Spleen (tissue), 11 donors: ENCODE measurements at regions not wholly inside any gene's neighbourhood (a gene's known extent, or its start where the extent isn't known, plus 50 kb on each side); places are given as distances from the start of the nearest gene placed in this dataset.
"Not testable (repeated sequence)": the region's sequence is repeated elsewhere in the genome, so short reads cannot be mapped to it uniquely, and the experiment has no call there.

ENCODE experiments used
- DNase-seq: peaks from one replicate; pipeline ENCODE4 v3.0.0-alpha.2; 2020
- H3K27ac ChIP-seq, 8 donors: fragments of 200-600 bp; sonication (generic) in 7 of 8; 1 replicate in 4 of 8; 2 replicates in 4 of 8; pipeline versions ENCODE4 v1.5.0 to v1.8.0; 2016 to 2021; ENCODE audit warnings: inconsistent platforms in 4 of 8, mild to moderate bottlenecking in 4 of 8, moderate library complexity in 1 of 8
- H3K27me3 ChIP-seq, 7 donors: fragments of 200-600 bp; sonication (generic) in 6 of 7; replicated peaks in 1 of 7; 1 replicate in 4 of 7; 2 replicates in 3 of 7; pipeline versions ENCODE4 v1.5.0 to v1.8.0; 2016 to 2021; ENCODE audit warnings: inconsistent platforms in 3 of 7, mild to moderate bottlenecking in 1 of 7
- H3K36me3 ChIP-seq, 6 donors: fragments of 200-600 bp; sonication (generic) in 5 of 6; 1 replicate in 4 of 6; 2 replicates in 2 of 6; pipeline versions ENCODE4 v1.5.0 to v1.8.0; 2016 to 2021; ENCODE audit warnings: inconsistent platforms in 2 of 6
- H3K4me1 ChIP-seq, 6 donors: fragments of 200-600 bp; sonication (generic) in 5 of 6; 1 replicate in 3 of 6; 2 replicates in 3 of 6; pipeline versions ENCODE4 v1.5.0 to v1.8.0; 2016 to 2021; ENCODE audit warnings: inconsistent platforms in 3 of 6
- H3K4me3 ChIP-seq, 8 donors: fragments of 200-600 bp; sonication (generic) in 7 of 8; 1 replicate in 4 of 8; 2 replicates in 4 of 8; pipeline versions ENCODE4 v1.5.0 to v1.8.0; 2016 to 2021; ENCODE audit warnings: inconsistent platforms in 4 of 8, mild to moderate bottlenecking in 4 of 8, moderate library complexity in 2 of 8
- H3K9me3 ChIP-seq, 8 donors: fragments of 200-600 bp; sonication (generic) in 7 of 8; 1 replicate in 4 of 8; 2 replicates in 4 of 8; pipeline versions ENCODE4 v1.5.0 to v1.8.0; 2016 to 2021; ENCODE audit warnings: inconsistent platforms in 4 of 8
- CTCF ChIP-seq, 11 experiments: fragments of 200-600 bp in 7 of 11; fragments of 450-650 bp in 4 of 11; sonication (generic) in 4 of 11; IDR thresholded peaks in 8 of 11; conservative IDR thresholded peaks in 3 of 11; 1 replicate in 7 of 11; 2 replicates in 4 of 11; pipeline versions ENCODE4 v1.4.0 to v1.8.0; 2016 to 2021; ENCODE audit warnings: antibody characterized with exemption in 11 of 11, inconsistent platforms in 4 of 11, mild to moderate bottlenecking in 1 of 11
- POLR2A ChIP-seq, 3 donors: fragments of 450-650 bp; IDR thresholded peaks; one replicate each; pipeline ENCODE4 v1.5.1; 2017; ENCODE audit warnings: antibody characterized with exemption in 3 of 3, mild to moderate bottlenecking in 1 of 3
- POLR2AphosphoS5 ChIP-seq, 3 donors: sonication (generic); formaldehyde crosslinking; IDR thresholded peaks; one replicate each; pipeline ENCODE4 v1.5.1; 2017; ENCODE audit warnings: antibody characterized with exemption in 3 of 3
- WGBS, 5 donors: extraction: QIAGEN DNeasy Blood & Tissue Kit in 3 of 5; methylation state at CpG; one replicate each; pipeline versions ENCODE4 v1.1.5 to v1.1.7; 2013 to 2018; 5-methylcytosine and 5-hydroxymethylcytosine counted together
- intact Hi-C: fragments of 100-400 bp; cut with DNase I; formaldehyde crosslinking; loops from one replicate; pipeline ENCODE4 v1.15.0; 2023; ENCODE audit warnings: low total_unique reads
- donor health status: healthy with polysubstance abuse.
- donor health status: DM: no; HTN: no; CAD: no; lungs with moderate emphysema.
- donor health status: DM: no; HTN: no; CAD: no.
- donor health status: Bipolar disorder and iron deficiency.
- donor health status: healthy.
- donor health status: DM: no; HTN: no; CAD: no.
- donor health status: DM: yes; HTN: yes; CAD: no.

- intact Hi-C loops = no loop called here
- H3K9me3 ChIP-seq = no peaks in the 10 kb centered on the region
- no peaks in the 10 kb centered on the region for H3K4me1 ChIP-seq
- no peaks in the 10 kb centered on the region for H3K36me3 ChIP-seq
- no peak for DNase-seq
- WGBS, 5 donors = 75 to 88% (median 86%) methylated on average over 1 of the region's 1 CpG
- H3K27me3 ChIP-seq = no peaks in the 10 kb centered on the region
- H3K27ac ChIP-seq = no peak overlapping the region
- no peak overlapping the region for H3K4me3 ChIP-seq
- TF ChIP-seq POLR2A (IDR thresholded peaks at IDR 0.05) (no peak), CTCF (IDR thresholded peaks at IDR 0.05 in 8 of 11, conservative IDR thresholded peaks at IDR 0.05 in 3 of 11) (no peak), POLR2AphosphoS5 (IDR thresholded peaks at IDR 0.05) (no peak)
Measured at GRCh38 chr2:34723683-34724082, 1124.6 kb upstream of the FAM98A start.

- H3K27me3 ChIP-seq = no peaks in the 10 kb centered on the region
- TF ChIP-seq POLR2A (IDR thresholded peaks at IDR 0.05) (no peak), CTCF (IDR thresholded peaks at IDR 0.05 in 8 of 11, conservative IDR thresholded peaks at IDR 0.05 in 3 of 11) (no peak), POLR2AphosphoS5 (IDR thresholded peaks at IDR 0.05) (no peak)
- peaks cover 0 to 6% (median 0%) of the 10 kb centered on the region in 8 donors for H3K9me3 ChIP-seq
- H3K27ac ChIP-seq = no peak overlapping the region
- H3K36me3 ChIP-seq = no peaks in the 10 kb centered on the region
- intact Hi-C loops = no loop called here
- H3K4me1 ChIP-seq = no peaks in the 10 kb centered on the region
- 83 to 88% (median 85%) methylated on average over 7 of the region's 7 CpGs for WGBS, 5 donors
- DNase-seq = no peak
- no peak overlapping the region for H3K4me3 ChIP-seq
Measured at GRCh38 chr2:34719206-34719605, 1120.1 kb upstream of the FAM98A start.

- DNase-seq = no peak
- WGBS, 5 donors = 66 to 80% (median 75%) methylated on average over 6 of the region's 6 CpGs
- no peak for TF ChIP-seq CTCF (IDR thresholded peaks at IDR 0.05 in 8 of 11, conservative IDR thresholded peaks at IDR 0.05 in 3 of 11)
- TF ChIP-seq POLR2A (IDR thresholded peaks at IDR 0.05) = no peak
- no peak for TF ChIP-seq POLR2AphosphoS5 (IDR thresholded peaks at IDR 0.05)
- intact Hi-C loops = no loop called here
- H3K36me3 ChIP-seq = no peaks in the 10 kb centered on the region
- no peaks in the 10 kb centered on the region for H3K4me1 ChIP-seq
- H3K27me3 ChIP-seq = no peaks in the 10 kb centered on the region
- no peak overlapping the region for H3K27ac ChIP-seq
- no peak overlapping the region for H3K4me3 ChIP-seq
- H3K9me3 ChIP-seq = no peaks in the 10 kb centered on the region
Measured at GRCh38 chr2:34705551-34706247, 1106.6 kb upstream of the FAM98A start.

- H3K9me3 ChIP-seq = no peaks in the 10 kb centered on the region
- intact Hi-C loops = no loop called here
- no peaks in the 10 kb centered on the region for H3K4me1 ChIP-seq
- H3K36me3 ChIP-seq = no peaks in the 10 kb centered on the region
- no peak overlapping the region for H3K4me3 ChIP-seq
- 65 to 78% (median 74%) methylated on average over 2 of the region's 2 CpGs for WGBS, 5 donors
- DNase-seq = no peak
- H3K27me3 ChIP-seq = no peaks in the 10 kb centered on the region
- TF ChIP-seq POLR2A (IDR thresholded peaks at IDR 0.05) = no peak
- H3K27ac ChIP-seq = no peak overlapping the region
Measured at GRCh38 chr2:34703292-34703691, 1104.2 kb upstream of the FAM98A start.

GRCh38 chr2:34702391-34702790 is 1103.3 kb upstream of the FAM98A start:
- H3K4me1 ChIP-seq, H3K27me3 ChIP-seq, H3K9me3 ChIP-seq, DNase-seq, intact Hi-C loops, H3K27ac ChIP-seq, H3K4me3 ChIP-seq, H3K36me3 ChIP-seq: not testable (repeated sequence)
- 69 to 80% (median 71%) methylated on average over 6 of the region's 6 CpGs for WGBS, 5 donors

- H3K27ac ChIP-seq, H3K36me3 ChIP-seq, intact Hi-C loops, H3K27me3 ChIP-seq, H3K9me3 ChIP-seq, H3K4me1 ChIP-seq, DNase-seq, H3K4me3 ChIP-seq: not testable (repeated sequence)
- WGBS, 5 donors = 84 to 91% (median 87%) methylated on average over 12 of the region's 12 CpGs
Measured at GRCh38 chr2:34677591-34677990, 1078.5 kb upstream of the FAM98A start.

- H3K4me3 ChIP-seq, H3K27ac ChIP-seq, intact Hi-C loops, DNase-seq, H3K36me3 ChIP-seq, H3K4me1 ChIP-seq, H3K27me3 ChIP-seq, H3K9me3 ChIP-seq: not testable (repeated sequence)
- 83 to 94% (median 85%) methylated on average over 3 of the region's 3 CpGs for WGBS, 5 donors
Measured at GRCh38 chr2:34677119-34677531, 1078.0 kb upstream of the FAM98A start.
